GM18505 (cell line): ENCODE measurements at regions not wholly inside any gene's neighbourhood (a gene's known extent, or its start where the extent isn't known, plus 50 kb on each side); places are given as distances from the start of the nearest gene placed in this dataset.

Source experiments
- ATAC-seq: cut with Tn5 transposase; IDR thresholded peaks from one replicate; pipeline ENCODE4 v1.9.1; 2021; ENCODE audit not compliant: unreplicated experiment
- POLR2A ChIP-seq: IDR thresholded peaks from 4 replicates; pipeline ENCODE4 v1.6.1; 2011; ENCODE audit warnings: borderline replicate concordance; ENCODE audit not compliant: insufficient read depth, insufficient read length; ENCODE audit errors: extremely low read depth

DNA sequence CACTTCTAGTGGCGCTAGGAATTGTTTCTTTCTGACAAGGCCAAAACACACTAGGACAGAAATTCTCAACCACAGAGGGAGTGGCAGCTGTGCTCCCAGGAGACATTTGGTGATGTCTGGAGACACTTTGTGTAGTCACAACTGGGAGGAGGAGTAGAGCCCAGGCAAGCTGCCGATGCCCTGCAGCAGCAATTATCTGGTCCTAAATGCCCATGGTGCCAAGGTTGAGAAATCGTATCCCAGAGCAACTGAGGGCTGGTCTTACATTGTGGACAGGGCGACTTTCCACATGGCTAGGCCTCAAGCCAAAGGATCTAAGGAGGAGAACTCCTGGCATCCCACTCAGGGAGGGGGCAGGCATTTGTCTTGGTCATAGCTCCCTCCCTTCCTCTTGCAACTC, 259.9 kb downstream of the GADD45G start:
- TF ChIP-seq POLR2A: no peak
- ATAC-seq: no peak

DNA sequence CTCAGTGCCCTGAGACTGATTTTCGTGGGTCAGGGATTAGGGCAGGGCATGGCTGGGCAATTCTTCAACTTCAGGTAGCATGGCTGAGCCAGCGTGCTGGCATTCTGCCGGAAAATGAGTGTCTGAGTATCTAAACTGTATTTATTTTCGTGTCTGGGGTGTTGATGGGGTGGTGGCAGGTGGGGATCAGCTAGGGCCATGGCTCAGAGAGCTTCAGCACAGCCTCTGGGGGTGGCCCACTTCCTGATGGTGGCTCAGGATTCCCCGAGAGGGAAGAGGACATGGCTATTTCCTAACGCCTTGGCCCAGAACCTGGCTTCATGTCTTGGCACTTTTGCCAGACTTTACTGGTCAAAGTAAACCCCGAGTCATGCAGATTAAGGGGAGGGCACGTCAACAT, 260.5 kb downstream of the GADD45G start:
- ATAC-seq: no peak
- no peak for TF ChIP-seq POLR2A

DNA sequence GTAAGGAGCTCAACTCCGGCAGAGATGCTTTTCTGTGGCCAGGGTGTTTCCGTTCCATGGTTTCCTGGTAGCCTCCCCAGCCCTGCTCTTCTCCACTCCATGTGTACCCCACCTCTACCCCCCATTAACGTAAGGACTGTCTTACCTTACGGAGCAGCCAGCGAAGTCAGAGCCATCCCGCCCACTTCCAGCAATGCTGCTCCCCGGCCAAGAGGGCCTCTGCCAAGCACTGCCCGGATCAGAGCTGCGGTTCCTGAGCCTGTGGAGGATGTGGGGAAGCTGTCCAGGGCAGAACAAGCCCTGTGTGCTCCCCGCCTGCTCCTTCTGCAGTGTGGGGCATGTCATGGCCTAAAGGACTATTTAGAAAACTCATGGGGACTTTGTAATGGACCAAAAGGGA, 261.2 kb downstream of the GADD45G start:
- ATAC-seq: no peak

GRCh38 chr9:89866701-89867100, 261.9 kb downstream of the GADD45G start:
- ATAC-seq: no peak
- no peak for TF ChIP-seq POLR2A

More for the DNA sequence above, 261.2 kb downstream of the GADD45G start:
- TF ChIP-seq POLR2A: no peak

- no peak for ATAC-seq
- TF ChIP-seq POLR2A: no peak
Observed at GRCh38 chr9:89868100-89868499, 263.3 kb downstream of the GADD45G start.

GRCh38 chr9:89869793-89870580, 265.2 kb downstream of the GADD45G start:
- ATAC-seq: no peak
- TF ChIP-seq POLR2A: no peak

DNA sequence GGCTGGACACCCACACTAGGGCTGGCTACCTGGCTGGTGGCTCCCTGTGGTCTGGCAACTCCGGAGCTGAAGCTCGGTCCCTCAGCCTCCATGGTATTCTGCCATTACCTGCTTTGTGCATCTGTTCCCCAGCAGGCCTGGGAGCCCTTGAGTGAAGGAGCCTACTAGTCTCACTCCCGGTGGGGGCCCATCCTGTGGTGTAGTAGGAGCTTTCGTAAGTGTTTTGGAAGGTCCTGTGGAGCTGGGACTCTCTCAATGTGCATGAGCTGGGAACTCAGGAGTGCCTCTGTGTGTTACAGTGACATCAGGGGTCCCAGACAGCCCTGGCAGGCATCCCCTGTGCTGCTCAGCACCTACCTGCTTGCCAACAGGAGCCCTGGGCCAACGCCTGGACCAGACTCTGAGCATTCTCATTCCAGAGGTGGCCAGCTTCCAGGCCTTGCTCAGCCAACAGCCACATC, 267.1 kb downstream of the GADD45G start:
- no peak for ATAC-seq
- no peak for TF ChIP-seq POLR2A

GRCh38 chr9:89872426-89872912, 267.7 kb downstream of the GADD45G start:
- no peak for ATAC-seq
- TF ChIP-seq POLR2A: no peak

DNA sequence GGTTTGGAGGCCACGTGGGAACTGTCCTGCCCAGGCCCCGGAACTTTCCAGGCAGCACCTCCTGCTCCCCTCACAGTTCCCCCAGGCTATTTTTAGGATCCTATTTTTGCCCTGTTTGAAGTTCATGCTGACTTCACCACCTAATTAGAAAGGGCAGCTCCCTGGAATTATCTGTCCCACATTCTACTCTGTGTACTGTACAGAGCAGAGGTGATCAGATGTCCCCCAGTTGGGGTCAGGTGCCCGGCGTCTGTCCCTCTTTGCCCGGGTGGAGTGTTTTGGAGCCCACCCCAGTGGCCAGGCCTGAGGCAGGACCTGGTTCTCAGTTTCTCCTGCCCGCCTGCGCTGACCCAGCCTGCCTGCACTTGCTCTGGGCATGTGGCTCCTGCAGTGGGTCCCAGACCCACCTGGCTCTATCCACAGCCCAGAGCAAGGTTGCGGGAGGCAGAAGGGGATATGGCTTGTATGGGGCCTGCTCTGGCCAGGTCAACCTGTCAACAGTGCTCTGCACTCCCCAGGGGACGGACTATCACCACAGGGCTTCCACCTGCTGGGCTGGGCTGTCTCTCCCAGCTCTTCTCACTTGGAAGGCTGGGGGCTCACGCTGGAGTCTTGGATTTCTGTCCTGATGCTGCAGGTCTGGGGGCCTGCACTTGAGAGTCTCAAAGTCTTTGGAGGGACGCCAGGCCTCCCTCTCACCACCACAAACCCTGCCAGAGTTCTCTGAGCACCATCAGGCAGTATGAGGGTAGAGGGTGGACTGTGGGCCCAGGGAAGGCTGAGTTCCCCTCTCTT, 268.3 kb downstream of the GADD45G start:
- TF ChIP-seq POLR2A: no peak
- ATAC-seq: no peak

GRCh38 chr9:89873801-89874200, 269.0 kb downstream of the GADD45G start:
- ATAC-seq: no peak
- TF ChIP-seq POLR2A: no peak

GRCh38 chr9:89874351-89875321, 269.8 kb downstream of the GADD45G start:
- TF ChIP-seq POLR2A: no peak

GRCh38 chr9:89877051-89878002, 272.5 kb downstream of the GADD45G start:
- no peak for TF ChIP-seq POLR2A
- ATAC-seq: no peak

More at GRCh38 chr9:89874351-89875321, 269.8 kb downstream of the GADD45G start:
- no peak for ATAC-seq
